WTC11 (cell line): ENCODE measurements at regions not wholly inside any gene's neighbourhood (a gene's known extent, or its start where the extent isn't known, plus 50 kb on each side); places are given as distances from the start of the nearest gene placed in this dataset.

Source experiments
- ATAC-seq: fragments of 200-7000 bp; cut with Tn5 transposase; 2 replicates; pipeline ENCODE4 v1.10.0; 2021; ENCODE audit warnings: mild to moderate bottlenecking, moderate library complexity
- CTCF ChIA-PET: fragments of 300-600 bp; sonication (Branson Sonifier 250); formaldehyde crosslinking; loops from one replicate; lab custom pipeline; 2021; ENCODE audit warnings: antibody characterized with exemption; lab: Charles Lee
- POLR2A ChIA-PET: fragments of 350-600 bp; sonication (Branson Sonifier 250); formaldehyde crosslinking; loops from one replicate; lab custom pipeline; 2021; ENCODE audit warnings: antibody characterized with exemption; lab: Charles Lee
- DNase-seq: peaks from one replicate; pipeline ENCODE4 v3.0.0; 2021; ENCODE audit warnings: low spot score
- H3K27ac Mint-ChIP-seq: 2 replicates; pipeline ENCODE4 v1.8.0; 2021; ENCODE audit warnings: mixed read lengths
- H3K27me3 Mint-ChIP-seq: 2 replicates; pipeline ENCODE4 v1.8.0; 2021; ENCODE audit warnings: low read depth, mild to moderate bottlenecking, moderate library complexity, mixed read lengths
- H3K36me3 Mint-ChIP-seq: 2 replicates; pipeline ENCODE4 v1.8.0; 2021; ENCODE audit warnings: mixed read lengths
- H3K4me1 Mint-ChIP-seq: 2 replicates; pipeline ENCODE4 v1.8.0; 2022; ENCODE audit warnings: mixed read lengths
- H3K4me3 Mint-ChIP-seq: 2 replicates; pipeline ENCODE4 v1.8.0; 2021; ENCODE audit warnings: mild to moderate bottlenecking, moderate library complexity, mixed read lengths
- H3K9me3 Mint-ChIP-seq: 2 replicates; pipeline ENCODE4 v1.8.0; 2021; ENCODE audit warnings: mixed read lengths
- CREM ChIP-seq: sonication (generic); formaldehyde crosslinking; IDR thresholded peaks from 2 replicates; pipeline ENCODE4 v1.8.1; 2022; ENCODE audit warnings: mild to moderate bottlenecking, missing genetic modification reagents, moderate library complexity
- HMGXB4 ChIP-seq: sonication (generic); formaldehyde crosslinking; IDR thresholded peaks from 2 replicates; pipeline ENCODE4 v1.8.1; 2023; ENCODE audit warnings: mild to moderate bottlenecking, moderate library complexity, missing genetic modification reagents
- NFE2L1 ChIP-seq: sonication (generic); formaldehyde crosslinking; IDR thresholded peaks from 2 replicates; pipeline ENCODE4 v1.8.1; 2023; ENCODE audit warnings: missing genetic modification reagents
- ZBTB43 ChIP-seq: sonication (generic); formaldehyde crosslinking; IDR thresholded peaks from 2 replicates; pipeline ENCODE4 v1.8.1; 2023; ENCODE audit warnings: mild to moderate bottlenecking, missing genetic modification reagents
- ZNF263 ChIP-seq: sonication (generic); formaldehyde crosslinking; IDR thresholded peaks from 2 replicates; pipeline ENCODE4 v1.8.1; 2022; ENCODE audit warnings: low read depth, mild to moderate bottlenecking, moderate library complexity, missing genetic modification reagents
- ZNF317 ChIP-seq: sonication (generic); formaldehyde crosslinking; IDR thresholded peaks from 2 replicates; pipeline ENCODE4 v1.8.1; 2023; ENCODE audit warnings: low read depth, mild to moderate bottlenecking, moderate library complexity, missing genetic modification reagents, borderline replicate concordance
- TF ChIP-seq, protein P1 (sequence below): sonication (generic); formaldehyde crosslinking; IDR thresholded peaks from 2 replicates; pipeline ENCODE4 v1.8.1; 2022; ENCODE audit warnings: low read depth, mild to moderate bottlenecking, moderate library complexity, missing genetic modification reagents, borderline replicate concordance
- TF ChIP-seq, protein P2 (sequence below): fragments of 250-450 bp; sonication (Bioruptor Pico); conservative IDR thresholded peaks from 2 replicates; pipeline ENCODE4 v1.9.0; 2021; ENCODE audit warnings: mild to moderate bottlenecking
- TF ChIP-seq, protein P3 (sequence below): fragments of 250-450 bp; sonication (Bioruptor Pico); IDR thresholded peaks from 2 replicates; pipeline ENCODE4 v1.9.0; 2021; ENCODE audit warnings: mild to moderate bottlenecking

DNA sequence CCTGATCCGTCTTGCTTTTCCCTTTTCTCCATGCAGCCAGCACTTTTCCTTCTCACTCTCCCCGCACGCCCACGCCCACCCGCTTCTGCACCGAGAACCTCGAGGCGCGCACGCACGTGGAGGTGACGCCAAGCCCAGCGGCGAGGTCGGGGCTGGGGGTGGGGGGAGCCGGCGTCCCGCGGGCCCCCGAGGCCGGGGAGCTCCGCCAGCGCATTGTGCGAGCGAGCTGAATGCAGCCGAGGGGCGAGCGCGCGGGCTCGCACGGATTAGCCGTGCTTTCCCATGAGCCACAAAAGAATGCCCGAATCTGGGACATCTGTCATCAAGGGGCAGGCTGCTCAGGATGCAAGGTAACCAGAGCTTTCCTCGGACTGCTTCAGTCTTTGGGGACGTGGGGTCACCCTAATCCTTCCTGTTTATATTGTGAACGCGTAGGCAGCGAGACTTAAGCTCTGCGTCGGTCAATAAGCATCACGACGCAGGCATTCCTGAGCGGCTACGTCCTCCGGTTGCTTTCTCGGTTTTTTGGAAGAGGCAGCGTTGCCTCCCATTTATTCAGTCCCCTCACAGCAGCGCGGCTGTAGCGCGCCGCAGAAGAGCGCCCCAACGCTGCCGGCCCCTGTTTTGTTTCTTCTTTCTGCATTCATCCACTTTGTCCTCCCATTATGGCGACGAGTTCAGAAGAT lies 67.3 kb upstream of the AKT3 start (continued):
- TF ChIP-seq CREM (CRISPR knock-in tag) (peak; percentile 67), HMGXB4 (CRISPR knock-in tag) (0 out of 2 replicates have a peak, but pooled peaks have one; percentile 48), NFE2L1 (CRISPR knock-in tag) (no peak), ZNF263 (0 out of 2 replicates have a peak, but pooled peaks have one; percentile 45), ZNF317 (CRISPR knock-in tag) (peak; percentile 41; the same call in 1 of the 2 replicates)
- TF ChIP-seq, protein P1, sequence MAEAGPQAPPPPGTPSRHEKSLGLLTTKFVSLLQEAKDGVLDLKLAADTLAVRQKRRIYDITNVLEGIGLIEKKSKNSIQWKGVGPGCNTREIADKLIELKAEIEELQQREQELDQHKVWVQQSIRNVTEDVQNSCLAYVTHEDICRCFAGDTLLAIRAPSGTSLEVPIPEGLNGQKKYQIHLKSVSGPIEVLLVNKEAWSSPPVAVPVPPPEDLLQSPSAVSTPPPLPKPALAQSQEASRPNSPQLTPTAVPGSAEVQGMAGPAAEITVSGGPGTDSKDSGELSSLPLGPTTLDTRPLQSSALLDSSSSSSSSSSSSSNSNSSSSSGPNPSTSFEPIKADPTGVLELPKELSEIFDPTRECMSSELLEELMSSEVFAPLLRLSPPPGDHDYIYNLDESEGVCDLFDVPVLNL (CRISPR knock-in tag): no peak
- TF ChIP-seq, protein P2, sequence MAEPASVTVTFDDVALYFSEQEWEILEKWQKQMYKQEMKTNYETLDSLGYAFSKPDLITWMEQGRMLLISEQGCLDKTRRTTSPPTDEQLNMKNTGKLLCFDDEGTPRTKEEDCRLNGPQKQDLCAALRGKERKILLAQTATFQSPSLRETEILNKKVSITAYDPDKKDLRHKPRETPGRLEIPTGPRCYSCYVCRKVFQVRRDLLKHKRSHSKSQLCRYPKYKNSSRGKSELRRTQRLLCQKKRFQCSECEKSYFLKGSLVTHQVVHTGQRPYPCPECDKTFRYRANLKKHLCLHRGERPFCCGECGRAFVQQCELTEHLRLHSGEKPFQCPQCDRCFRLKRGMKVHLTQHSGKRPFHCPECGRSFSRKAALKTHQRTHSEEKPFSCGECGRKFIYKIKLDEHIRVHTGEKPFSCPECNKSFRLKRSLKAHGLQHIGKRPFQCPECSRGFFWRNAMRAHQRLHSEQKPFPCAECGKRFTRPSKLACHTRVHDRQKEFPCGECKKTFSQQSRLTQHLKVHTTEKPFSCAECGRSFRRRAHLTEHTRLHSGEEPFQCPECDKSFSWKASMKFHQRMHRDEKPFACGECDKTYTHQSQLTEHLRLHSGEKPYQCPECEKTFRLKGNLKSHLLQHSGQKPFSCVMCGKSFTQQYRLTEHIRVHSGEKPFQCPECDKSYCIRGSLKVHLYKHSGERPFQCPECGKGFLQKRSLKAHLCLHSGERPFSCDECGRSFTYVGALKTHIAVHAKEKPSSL (CRISPR knock-in tag): no peak

- CTCF ChIA-PET: interaction anchor here (0.6 to 1.7 kb wide), 2 partner anchors 30 to 65 kb away, joined by 3 to 7 read pairs; no protein-coding TSS in a partner anchor
- POLR2A ChIA-PET: no interaction called here
- H3K36me3 Mint-ChIP-seq: no peaks in the 10 kb centered on the region
Measured at GRCh38 chr1:243916160-243916559, 66.1 kb upstream of the AKT3 start.

More at GRCh38 chr1:243916160-243916559, 66.1 kb upstream of the AKT3 start:
- Mint-ChIP-seq H3K27ac (no peak overlapping the region), H3K9me3 (no peaks in the 10 kb centered on the region), H3K4me1 (peaks cover 19% of the 10 kb centered on the region), H3K4me3 (no peak overlapping the region), H3K27me3 (peaks cover 47% of the 10 kb centered on the region)
- TF ChIP-seq, protein P2 (CRISPR knock-in tag): no peak
- TF ChIP-seq, protein P3, sequence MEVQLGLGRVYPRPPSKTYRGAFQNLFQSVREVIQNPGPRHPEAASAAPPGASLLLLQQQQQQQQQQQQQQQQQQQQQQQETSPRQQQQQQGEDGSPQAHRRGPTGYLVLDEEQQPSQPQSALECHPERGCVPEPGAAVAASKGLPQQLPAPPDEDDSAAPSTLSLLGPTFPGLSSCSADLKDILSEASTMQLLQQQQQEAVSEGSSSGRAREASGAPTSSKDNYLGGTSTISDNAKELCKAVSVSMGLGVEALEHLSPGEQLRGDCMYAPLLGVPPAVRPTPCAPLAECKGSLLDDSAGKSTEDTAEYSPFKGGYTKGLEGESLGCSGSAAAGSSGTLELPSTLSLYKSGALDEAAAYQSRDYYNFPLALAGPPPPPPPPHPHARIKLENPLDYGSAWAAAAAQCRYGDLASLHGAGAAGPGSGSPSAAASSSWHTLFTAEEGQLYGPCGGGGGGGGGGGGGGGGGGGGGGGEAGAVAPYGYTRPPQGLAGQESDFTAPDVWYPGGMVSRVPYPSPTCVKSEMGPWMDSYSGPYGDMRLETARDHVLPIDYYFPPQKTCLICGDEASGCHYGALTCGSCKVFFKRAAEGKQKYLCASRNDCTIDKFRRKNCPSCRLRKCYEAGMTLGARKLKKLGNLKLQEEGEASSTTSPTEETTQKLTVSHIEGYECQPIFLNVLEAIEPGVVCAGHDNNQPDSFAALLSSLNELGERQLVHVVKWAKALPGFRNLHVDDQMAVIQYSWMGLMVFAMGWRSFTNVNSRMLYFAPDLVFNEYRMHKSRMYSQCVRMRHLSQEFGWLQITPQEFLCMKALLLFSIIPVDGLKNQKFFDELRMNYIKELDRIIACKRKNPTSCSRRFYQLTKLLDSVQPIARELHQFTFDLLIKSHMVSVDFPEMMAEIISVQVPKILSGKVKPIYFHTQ (CRISPR knock-in tag): no peak
- TF ChIP-seq ZBTB43: no peak
- ATAC-seq (no peak), DNase-seq (no peak)
